GM12878 (cell line): ENCODE measurements at regions not wholly inside any gene's neighbourhood (a gene's known extent, or its start where the extent isn't known, plus 50 kb on each side); places are given as distances from the start of the nearest gene placed in this dataset.

ENCODE experiments used
- BACH1 ChIP-seq: fragments of 450-650 bp; IDR thresholded peaks from 2 replicates; pipeline ENCODE4 v1.6.1; 2017; ENCODE audit warnings: mild to moderate bottlenecking, borderline replicate concordance
- CBX5 ChIP-seq: sonication (generic); IDR thresholded peaks from 2 replicates; pipeline ENCODE4 v1.6.1; 2016; ENCODE audit warnings: low read depth, moderate library complexity, mild to moderate bottlenecking, inconsistent platforms
- EP300 ChIP-seq, 2 experiments: fragments of 150-350 bp in 1 of 2; IDR thresholded peaks; 2 replicates each; pipeline ENCODE4 v1.6.1; 2011 to 2012; ENCODE audit warnings: low read depth in 2 of 2, low read length in 2 of 2, borderline replicate concordance in 1 of 2, improper control_type of control experiment in 1 of 2, inconsistent platforms in 1 of 2; ENCODE audit not compliant: control insufficient read depth in 1 of 2
- EZH2 ChIP-seq: IDR thresholded peaks from 2 replicates; pipeline ENCODE4 v1.6.1; 2012; ENCODE audit warnings: low read depth, mild to moderate bottlenecking, control low read depth, inconsistent platforms, low read length, borderline replicate concordance; ENCODE audit not compliant: control insufficient read depth
- POLR2A ChIP-seq: IDR thresholded peaks from 2 replicates; pipeline ENCODE4 v1.6.1; 2011; ENCODE audit warnings: low read depth, mild to moderate bottlenecking, low read length
- POLR2AphosphoS5 ChIP-seq: IDR thresholded peaks from 2 replicates; pipeline ENCODE4 v1.6.1; 2011; ENCODE audit warnings: mild to moderate bottlenecking, low read length, inconsistent platforms
- RAD21 ChIP-seq: IDR thresholded peaks from 2 replicates; pipeline ENCODE4 v1.6.1; 2011; ENCODE audit warnings: mild to moderate bottlenecking, low read depth, low read length, moderate library complexity; ENCODE audit not compliant: insufficient read depth
- RFX5 ChIP-seq: IDR thresholded peaks from 2 replicates; pipeline ENCODE4 v1.6.1; 2011; ENCODE audit warnings: low read depth, low read length, improper control_type of control experiment
- SP1 ChIP-seq: IDR thresholded peaks from one replicate; pipeline ENCODE4 v1.6.1; 2011; ENCODE audit warnings: low read depth, low read length
- YY1 ChIP-seq: IDR thresholded peaks from 2 replicates; pipeline ENCODE4 v1.6.1; 2011; ENCODE audit warnings: low read depth, mild to moderate bottlenecking, low read length
- TF ChIP-seq, protein P1 (sequence below), 3 experiments: IDR thresholded peaks in 2 of 3; conservative IDR thresholded peaks in 1 of 3; 2 replicates each; pipeline ENCODE4 v1.5.1; 2011; ENCODE audit warnings: low read depth in 3 of 3, low read length in 3 of 3, mild to moderate bottlenecking in 3 of 3, control low read depth in 2 of 3, moderate library complexity in 2 of 3, inconsistent platforms in 1 of 3, mixed read lengths in 1 of 3; ENCODE audit not compliant: control insufficient read depth in 2 of 3, insufficient read depth in 1 of 3; ENCODE audit errors: extremely low read depth in 1 of 3
- TF ChIP-seq, protein P2 (sequence below): fragments of 450-650 bp; IDR thresholded peaks from 2 replicates; pipeline ENCODE4 v1.6.1; 2016; ENCODE audit warnings: mild to moderate bottlenecking
- TF ChIP-seq, protein P3 (sequence below): IDR thresholded peaks from 2 replicates; pipeline ENCODE4 v1.6.1; 2012; ENCODE audit warnings: low read length, inconsistent platforms

DNA sequence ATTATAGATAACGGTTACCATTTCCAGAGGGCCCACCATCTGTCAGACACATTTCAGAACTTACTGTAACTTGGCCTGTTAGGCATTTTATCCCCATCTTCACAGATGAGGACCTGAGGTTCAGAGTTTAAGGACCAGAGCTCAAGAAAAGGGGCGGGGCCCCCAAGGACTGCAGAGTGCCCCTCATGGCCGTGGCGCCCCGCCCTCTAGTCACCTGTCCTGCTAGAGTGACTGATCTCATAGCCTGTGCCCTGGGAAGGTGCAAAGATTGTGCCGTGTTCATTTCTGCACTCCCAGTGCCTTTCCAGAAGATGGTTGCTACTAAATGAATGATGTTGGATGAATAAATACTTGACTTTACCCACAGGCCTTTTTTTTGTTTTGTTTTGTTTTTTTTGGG, 107.0 kb downstream of the XRCC2 start:
- no peak for TF ChIP-seq RFX5
- TF ChIP-seq, protein P1, sequence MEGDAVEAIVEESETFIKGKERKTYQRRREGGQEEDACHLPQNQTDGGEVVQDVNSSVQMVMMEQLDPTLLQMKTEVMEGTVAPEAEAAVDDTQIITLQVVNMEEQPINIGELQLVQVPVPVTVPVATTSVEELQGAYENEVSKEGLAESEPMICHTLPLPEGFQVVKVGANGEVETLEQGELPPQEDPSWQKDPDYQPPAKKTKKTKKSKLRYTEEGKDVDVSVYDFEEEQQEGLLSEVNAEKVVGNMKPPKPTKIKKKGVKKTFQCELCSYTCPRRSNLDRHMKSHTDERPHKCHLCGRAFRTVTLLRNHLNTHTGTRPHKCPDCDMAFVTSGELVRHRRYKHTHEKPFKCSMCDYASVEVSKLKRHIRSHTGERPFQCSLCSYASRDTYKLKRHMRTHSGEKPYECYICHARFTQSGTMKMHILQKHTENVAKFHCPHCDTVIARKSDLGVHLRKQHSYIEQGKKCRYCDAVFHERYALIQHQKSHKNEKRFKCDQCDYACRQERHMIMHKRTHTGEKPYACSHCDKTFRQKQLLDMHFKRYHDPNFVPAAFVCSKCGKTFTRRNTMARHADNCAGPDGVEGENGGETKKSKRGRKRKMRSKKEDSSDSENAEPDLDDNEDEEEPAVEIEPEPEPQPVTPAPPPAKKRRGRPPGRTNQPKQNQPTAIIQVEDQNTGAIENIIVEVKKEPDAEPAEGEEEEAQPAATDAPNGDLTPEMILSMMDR (IDR thresholded peaks at IDR 0.05 in 2 of 3, conservative IDR thresholded peaks at IDR 0.05 in 1 of 3; ENCODE audit: control insufficient read depth in 2 of 3, extremely low read depth in 1 of 3, insufficient read depth in 1 of 3, low read depth in 3 of 3, low read length in 3 of 3), result no peak
- no peak for TF ChIP-seq SP1
- no peak for TF ChIP-seq EZH2
- TF ChIP-seq POLR2A, result no peak
- TF ChIP-seq CBX5, result no peak
- TF ChIP-seq POLR2AphosphoS5, result no peak
- TF ChIP-seq, protein P2, sequence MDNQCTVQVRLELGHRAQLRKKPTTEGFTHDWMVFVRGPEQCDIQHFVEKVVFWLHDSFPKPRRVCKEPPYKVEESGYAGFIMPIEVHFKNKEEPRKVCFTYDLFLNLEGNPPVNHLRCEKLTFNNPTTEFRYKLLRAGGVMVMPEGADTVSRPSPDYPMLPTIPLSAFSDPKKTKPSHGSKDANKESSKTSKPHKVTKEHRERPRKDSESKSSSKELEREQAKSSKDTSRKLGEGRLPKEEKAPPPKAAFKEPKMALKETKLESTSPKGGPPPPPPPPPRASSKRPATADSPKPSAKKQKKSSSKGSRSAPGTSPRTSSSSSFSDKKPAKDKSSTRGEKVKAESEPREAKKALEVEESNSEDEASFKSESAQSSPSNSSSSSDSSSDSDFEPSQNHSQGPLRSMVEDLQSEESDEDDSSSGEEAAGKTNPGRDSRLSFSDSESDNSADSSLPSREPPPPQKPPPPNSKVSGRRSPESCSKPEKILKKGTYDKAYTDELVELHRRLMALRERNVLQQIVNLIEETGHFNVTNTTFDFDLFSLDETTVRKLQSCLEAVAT, result no peak
- no peak for TF ChIP-seq YY1
- TF ChIP-seq BACH1, result no peak
- no peak for TF ChIP-seq RAD21
- no peak for TF ChIP-seq EP300 (IDR thresholded peaks at IDR 0.05; ENCODE audit: borderline replicate concordance in 1 of 2, control insufficient read depth in 1 of 2, low read depth in 2 of 2, low read length in 2 of 2)
- TF ChIP-seq, protein P3, sequence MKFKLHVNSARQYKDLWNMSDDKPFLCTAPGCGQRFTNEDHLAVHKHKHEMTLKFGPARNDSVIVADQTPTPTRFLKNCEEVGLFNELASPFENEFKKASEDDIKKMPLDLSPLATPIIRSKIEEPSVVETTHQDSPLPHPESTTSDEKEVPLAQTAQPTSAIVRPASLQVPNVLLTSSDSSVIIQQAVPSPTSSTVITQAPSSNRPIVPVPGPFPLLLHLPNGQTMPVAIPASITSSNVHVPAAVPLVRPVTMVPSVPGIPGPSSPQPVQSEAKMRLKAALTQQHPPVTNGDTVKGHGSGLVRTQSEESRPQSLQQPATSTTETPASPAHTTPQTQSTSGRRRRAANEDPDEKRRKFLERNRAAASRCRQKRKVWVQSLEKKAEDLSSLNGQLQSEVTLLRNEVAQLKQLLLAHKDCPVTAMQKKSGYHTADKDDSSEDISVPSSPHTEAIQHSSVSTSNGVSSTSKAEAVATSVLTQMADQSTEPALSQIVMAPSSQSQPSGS, result no peak
